ENCODE measurements at regions not wholly inside any gene's neighbourhood (a gene's known extent, or its start where the extent isn't known, plus 50 kb on each side); places are given as distances from the start of the nearest gene placed in this dataset.

DNA sequence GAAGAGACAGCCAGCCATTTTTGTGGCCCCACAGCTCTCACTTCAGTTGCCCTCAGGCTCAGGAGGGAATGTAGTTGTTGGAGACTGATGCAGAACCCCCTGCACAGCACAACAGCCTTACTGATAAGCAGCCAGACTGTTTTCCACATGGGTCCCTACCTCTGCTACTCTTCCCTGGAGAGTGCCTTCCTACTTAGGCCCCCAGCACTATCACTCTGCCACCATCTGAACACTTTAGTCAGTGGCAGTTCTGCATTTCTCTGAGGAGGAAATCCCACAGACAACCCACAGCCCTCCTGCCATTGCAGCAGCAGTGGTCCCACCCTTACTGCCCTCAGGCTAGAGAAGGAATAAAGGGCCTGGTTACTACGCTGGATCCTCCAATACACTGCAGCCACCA lies 61.8 kb upstream of the PTPRD start:
- no peak for DNase-seq

DNA sequence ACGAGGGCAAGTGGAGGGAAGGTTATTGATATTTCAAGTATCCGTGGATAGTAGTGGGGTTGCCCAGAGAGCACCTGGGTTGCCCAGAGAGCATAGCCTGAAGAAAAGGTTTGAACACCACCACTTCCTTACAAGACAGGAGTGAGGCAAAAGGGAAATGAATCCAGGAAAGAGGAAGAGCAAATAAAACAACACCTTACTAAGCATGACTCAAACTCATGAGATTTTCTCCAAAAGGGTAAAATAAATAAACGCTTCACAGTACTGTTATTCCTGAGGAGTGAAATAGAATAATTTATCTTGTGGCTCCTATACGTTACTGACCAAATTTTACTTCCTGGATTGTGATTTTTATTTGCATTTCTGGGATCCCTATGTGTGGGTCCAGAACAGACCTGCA lies 65.2 kb upstream of the PTPRD start:
- DNase-seq = no peak

- DNase-seq = no peak
Observed at GRCh38 chr9:10678790-10679189, 66.0 kb upstream of the PTPRD start.

- no peak for DNase-seq
Observed at GRCh38 chr9:10686943-10687342, 74.1 kb upstream of the PTPRD start.

DNA sequence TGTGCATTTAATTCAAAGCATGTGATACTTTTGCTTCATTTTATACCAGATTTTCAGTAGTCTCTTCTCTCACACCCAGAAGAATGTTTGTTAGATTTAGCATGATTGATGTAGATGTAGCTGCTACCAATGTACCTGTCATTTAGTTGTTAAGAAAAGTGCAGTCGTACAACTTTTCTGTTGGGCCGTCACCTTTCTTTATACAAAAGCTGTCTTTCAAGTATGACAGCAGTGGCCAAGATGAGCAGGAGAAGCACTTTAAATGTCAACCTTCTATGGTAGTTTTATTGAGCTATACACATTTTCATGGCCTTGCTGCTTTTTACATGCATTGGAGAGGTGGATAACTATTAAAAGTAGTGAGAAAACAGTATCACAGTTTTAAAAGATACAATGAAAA lies 77.7 kb upstream of the PTPRD start:
- no peak for DNase-seq

GRCh38 chr9:10697044-10697443 lies 84.2 kb upstream of the PTPRD start:
- DNase-seq = no peak

DNA sequence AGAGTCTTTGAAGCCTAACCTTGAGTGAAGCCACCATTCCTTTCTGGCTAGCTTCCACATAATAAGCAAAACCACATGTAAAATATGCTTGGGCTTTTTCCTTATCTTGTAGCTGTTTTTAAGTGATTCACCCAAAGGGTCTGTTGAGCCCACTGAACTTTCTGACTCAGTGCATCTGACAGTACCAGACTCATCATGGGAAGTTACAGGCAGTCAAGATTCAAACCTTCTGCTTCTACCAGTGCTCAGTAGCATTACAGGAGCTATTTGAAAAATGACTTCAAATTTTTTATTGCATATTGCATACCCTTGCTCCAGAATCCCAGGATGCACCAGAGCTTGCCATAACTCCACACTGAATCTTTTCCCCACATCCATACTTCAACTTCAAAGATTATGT lies 87.5 kb upstream of the PTPRD start:
- no peak for DNase-seq

GRCh38 chr9:10700915-10701314 lies 88.1 kb upstream of the PTPRD start:
- no peak for DNase-seq

- no peak for DNase-seq
Observed at GRCh38 chr9:10701906-10702305, 89.1 kb upstream of the PTPRD start.

DNA sequence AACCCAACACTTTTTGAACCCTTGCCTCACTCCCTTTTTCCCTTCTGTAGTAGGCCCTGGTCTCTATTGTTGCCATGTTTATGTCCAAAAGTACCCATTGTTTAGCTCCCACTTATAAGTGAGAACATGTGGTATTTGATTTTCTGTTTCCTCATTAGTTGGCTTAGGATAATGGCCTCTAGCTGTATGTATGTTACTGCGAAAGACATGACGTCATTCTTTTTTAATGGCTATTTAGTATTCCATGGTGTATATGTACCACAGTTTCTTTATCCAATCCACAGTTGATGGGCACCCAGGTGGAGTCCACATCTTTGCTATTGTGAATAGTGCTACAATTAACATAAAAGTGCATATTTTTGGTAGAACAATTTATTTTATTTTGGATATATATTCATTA lies 90.3 kb upstream of the PTPRD start:
- no peak for DNase-seq

DNA sequence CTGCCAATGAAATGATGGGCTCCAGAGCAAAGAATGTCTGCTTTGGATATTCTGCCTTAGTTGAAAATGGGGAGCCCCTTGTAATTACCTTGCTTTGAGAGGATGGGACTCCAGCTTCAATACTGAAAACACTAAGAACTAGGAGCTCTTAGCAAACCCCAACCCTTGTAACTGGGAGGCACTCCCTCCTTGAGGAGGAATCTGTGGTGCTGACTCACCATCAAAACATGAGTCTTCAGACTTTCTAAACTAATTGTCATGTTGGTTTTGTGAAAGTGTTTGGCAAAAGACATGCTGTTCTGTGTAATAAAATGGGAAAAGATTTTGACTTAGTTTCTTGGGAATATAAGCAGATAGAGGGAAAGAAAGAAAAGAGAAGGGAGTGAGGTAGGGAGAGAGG lies 91.9 kb upstream of the PTPRD start:
- DNase-seq = no peak

- DNase-seq = no peak
Observed at GRCh38 chr9:10705383-10705782, 92.6 kb upstream of the PTPRD start.

DNA sequence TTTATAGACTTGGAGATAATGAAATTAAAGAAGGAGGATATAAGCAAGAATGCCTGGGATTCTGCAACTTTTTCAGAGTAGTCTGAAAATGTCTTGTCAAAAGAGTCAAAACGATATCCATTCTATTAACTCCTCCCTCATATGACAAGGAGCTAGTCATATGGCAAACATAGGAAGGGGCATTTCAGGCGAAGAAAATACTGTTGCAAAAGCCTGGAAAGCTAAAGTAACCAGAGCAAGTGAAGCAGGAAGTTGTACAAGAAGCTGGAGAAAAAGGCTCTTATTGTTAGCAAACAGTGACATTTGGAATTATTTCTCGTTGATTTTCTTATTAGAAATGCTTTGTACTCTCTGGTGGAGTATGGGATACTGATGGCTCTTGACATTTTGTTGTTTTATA lies 94.0 kb upstream of the PTPRD start:
- no peak for DNase-seq

DNA sequence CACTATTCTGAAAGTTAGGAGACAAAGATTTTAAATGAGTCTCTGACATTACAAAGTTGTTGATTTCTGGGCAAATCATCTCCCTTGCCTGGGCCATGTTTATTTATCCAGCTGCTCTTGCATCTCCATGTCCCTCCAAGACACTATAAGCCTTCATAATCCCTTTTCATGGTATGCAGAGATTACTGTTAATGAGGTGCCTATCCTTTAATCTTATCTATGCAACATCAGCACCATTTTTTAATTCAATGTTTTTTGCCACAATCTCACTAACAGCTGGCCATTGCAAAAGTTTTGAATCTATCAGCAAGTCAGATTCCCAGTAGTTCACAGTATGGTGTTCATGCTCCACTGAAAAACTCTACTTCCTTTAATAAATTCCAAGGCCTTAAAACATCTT lies 108.5 kb upstream of the PTPRD start:
- no peak for DNase-seq

DNA sequence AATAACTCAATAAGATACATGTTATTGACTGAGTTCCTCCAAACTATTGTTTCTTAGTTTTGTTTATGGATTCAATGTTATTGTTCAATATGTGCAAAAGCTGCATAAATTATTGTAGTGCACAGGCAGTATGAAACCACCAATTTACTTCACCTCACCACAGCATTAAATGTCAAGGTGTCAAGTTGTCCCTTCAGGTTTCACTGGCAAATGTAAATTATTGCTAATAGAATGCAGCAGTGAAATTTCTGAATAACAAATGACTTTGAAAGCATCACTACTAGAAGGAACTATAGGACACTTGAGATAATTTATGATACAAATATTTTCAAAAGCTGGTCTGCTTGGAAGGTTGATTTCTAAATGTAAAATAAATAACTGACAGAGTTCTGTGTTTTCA lies 116.4 kb upstream of the PTPRD start:
- no peak for DNase-seq

DNA sequence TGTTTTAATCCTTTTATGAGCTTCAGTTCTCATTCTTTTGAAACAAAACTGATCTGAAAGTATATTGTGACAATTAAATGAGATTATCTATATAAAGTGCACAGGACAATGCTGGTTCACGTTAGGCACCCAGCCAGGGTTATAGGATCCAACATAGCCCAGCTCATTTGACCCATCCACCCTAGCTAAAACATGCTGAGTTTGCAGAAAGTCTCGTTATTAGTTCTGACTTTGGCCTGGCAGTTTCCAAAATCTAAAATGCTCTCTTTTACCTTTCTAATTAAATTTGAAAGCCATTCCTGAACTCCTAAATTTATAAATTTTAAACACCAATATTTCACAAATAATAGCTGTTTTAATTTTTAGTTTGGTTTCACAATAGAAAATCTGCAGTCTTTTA lies 131.9 kb upstream of the PTPRD start:
- no peak for DNase-seq

- DNase-seq = no peak
Observed at GRCh38 chr9:10753474-10753873, 140.7 kb upstream of the PTPRD start.

DNA sequence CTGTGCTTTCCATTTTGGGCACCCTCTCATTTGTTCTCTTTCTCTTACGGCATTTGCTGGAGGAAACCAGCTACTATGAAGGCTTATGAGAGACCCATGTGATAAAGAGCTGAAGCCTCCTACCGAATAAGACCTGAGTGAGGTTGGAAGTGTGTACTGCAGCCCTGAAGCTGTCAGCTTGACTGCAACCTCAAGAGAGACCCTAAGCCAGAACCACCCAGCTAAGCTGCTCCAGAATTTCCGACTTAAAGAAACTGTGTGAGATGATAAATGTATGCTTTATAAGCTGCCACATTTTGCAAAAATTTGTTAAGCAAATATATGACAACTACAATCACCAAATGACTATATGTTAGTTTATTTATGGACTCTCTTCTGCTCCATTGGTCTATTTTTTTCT lies 151.7 kb upstream of the PTPRD start:
- no peak for DNase-seq

- DNase-seq = no peak
Observed at GRCh38 chr9:10773136-10773535, 160.3 kb upstream of the PTPRD start.

- no peak for DNase-seq
Observed at GRCh38 chr9:10774051-10774450, 161.2 kb upstream of the PTPRD start.

- DNase-seq = no peak
Observed at GRCh38 chr9:10785255-10785654, 172.5 kb upstream of the PTPRD start.

GRCh38 chr9:10793306-10793705 lies 180.5 kb upstream of the PTPRD start:
- no peak for DNase-seq

GRCh38 chr9:10804486-10804885 lies 191.7 kb upstream of the PTPRD start:
- DNase-seq = no peak

DNA sequence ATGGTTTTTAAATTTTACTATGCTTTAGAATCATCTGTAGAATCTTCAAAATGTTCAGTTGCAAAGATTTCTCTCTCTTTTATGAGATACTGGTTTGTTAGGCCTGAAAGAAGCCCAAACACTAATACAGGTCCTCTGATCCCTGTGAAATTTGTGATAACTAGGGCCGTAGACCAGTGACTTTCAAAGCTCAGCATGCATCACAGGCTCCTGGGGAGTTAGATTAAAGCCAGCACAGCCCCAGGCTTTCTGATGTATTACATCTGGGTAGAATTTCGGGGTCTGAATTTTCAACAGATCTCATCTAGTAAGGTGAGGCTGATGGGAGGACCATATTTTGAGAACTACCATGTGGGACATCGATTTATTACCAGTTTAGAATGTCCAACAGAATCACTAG lies 194.1 kb upstream of the PTPRD start:
- DNase-seq = no peak

- no peak for DNase-seq
Observed at GRCh38 chr9:10818206-10818605, 205.4 kb upstream of the PTPRD start.

GRCh38 chr9:10835791-10836463 lies 223.1 kb upstream of the PTPRD start:
- DNase-seq = no peak
